ENCODE measurements at regions not wholly inside any gene's neighbourhood (a gene's known extent, or its start where the extent isn't known, plus 50 kb on each side); places are given as distances from the start of the nearest gene placed in this dataset.
"Not testable (repeated sequence)": the region's sequence is repeated elsewhere in the genome, so short reads cannot be mapped to it uniquely, and the experiment has no call there.

GRCh38 chr7:128586715-128587114 is 85.4 kb upstream of the GARIN1A start:
- not testable (repeated sequence) for TF ChIP-seq CTCF, POLR2AphosphoS5, POLR2A (IDR thresholded peaks at IDR 0.05)
